ENCODE measurements at regions not wholly inside any gene's neighbourhood (a gene's known extent, or its start where the extent isn't known, plus 50 kb on each side); places are given as distances from the start of the nearest gene placed in this dataset. TPM values are rescaled to one million over a fixed set of nuclear protein-coding genes. Genes with fewer than 3 reads are reported as not detected.

DNA sequence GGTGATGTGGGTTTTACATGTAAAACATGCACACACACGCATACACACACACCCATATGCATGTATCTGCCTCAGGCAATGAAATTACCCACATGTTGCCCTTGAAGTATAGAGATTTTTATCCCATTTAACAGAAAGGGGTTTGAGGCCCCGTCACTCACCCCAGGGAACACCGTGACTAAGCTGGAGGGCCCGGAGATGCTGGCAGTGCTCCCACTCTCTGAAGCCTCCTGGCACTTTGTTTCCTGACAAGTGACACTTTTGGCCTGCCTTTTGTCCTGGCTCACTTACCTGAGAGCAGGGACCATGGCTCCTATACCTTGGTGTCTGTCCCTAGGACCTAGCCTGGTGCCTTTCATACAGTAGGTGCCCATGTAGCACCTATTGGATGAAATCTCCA, 50.0 kb upstream of the TNRC6C start (continued):
- TF ChIP-seq, protein P1, sequence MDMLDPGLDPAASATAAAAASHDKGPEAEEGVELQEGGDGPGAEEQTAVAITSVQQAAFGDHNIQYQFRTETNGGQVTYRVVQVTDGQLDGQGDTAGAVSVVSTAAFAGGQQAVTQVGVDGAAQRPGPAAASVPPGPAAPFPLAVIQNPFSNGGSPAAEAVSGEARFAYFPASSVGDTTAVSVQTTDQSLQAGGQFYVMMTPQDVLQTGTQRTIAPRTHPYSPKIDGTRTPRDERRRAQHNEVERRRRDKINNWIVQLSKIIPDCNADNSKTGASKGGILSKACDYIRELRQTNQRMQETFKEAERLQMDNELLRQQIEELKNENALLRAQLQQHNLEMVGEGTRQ (CRISPR knock-in tag; IDR thresholded peaks at IDR 0.05), result no peak
- TF ChIP-seq POLR2A (conservative IDR thresholded peaks at IDR 0.05), result no peak
- TF ChIP-seq ZNF644 (tag; IDR thresholded peaks at IDR 0.05; ENCODE audit: low read depth), result no peak
- TF ChIP-seq TRIM24 (IDR thresholded peaks at IDR 0.05), result no peak
- TF ChIP-seq, protein P2, sequence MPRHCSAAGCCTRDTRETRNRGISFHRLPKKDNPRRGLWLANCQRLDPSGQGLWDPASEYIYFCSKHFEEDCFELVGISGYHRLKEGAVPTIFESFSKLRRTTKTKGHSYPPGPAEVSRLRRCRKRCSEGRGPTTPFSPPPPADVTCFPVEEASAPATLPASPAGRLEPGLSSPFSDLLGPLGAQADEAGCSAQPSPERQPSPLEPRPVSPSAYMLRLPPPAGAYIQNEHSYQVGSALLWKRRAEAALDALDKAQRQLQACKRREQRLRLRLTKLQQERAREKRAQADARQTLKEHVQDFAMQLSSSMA (CRISPR knock-in tag; IDR thresholded peaks at IDR 0.05), result no peak
- TF ChIP-seq, protein P3, sequence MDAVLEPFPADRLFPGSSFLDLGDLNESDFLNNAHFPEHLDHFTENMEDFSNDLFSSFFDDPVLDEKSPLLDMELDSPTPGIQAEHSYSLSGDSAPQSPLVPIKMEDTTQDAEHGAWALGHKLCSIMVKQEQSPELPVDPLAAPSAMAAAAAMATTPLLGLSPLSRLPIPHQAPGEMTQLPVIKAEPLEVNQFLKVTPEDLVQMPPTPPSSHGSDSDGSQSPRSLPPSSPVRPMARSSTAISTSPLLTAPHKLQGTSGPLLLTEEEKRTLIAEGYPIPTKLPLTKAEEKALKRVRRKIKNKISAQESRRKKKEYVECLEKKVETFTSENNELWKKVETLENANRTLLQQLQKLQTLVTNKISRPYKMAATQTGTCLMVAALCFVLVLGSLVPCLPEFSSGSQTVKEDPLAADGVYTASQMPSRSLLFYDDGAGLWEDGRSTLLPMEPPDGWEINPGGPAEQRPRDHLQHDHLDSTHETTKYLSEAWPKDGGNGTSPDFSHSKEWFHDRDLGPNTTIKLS (IDR thresholded peaks at IDR 0.05; ENCODE audit: borderline replicate concordance, low read depth), result no peak
- no peak for TF ChIP-seq NCOA2 (IDR thresholded peaks at IDR 0.05; ENCODE audit: partially characterized antibody in 2 of 2)
- TF ChIP-seq CREB1 (IDR thresholded peaks at IDR 0.05), result no peak
- no peak for TF ChIP-seq CREB1 (CRISPR knock-in tag; IDR thresholded peaks at IDR 0.05)

Small RNAs in the stretch of these regions (microRNA-seq; reads per million reads assigned to microRNA genes)
- not detected for gene MIR4316 (ENCODE audit: borderline microRNAs expressed)

Small RNAs in the stretch of these regions (small RNA-seq; reads per million reads assigned to genes)
- gene MIR4316 (not detected), gene RF00019 (not detected)
